HG02852 (cell line): ENCODE measurements at regions not wholly inside any gene's neighbourhood (a gene's known extent, or its start where the extent isn't known, plus 50 kb on each side); places are given as distances from the start of the nearest gene placed in this dataset.

Source experiments
- ATAC-seq: cut with Tn5 transposase; IDR thresholded peaks from one replicate; pipeline ENCODE4 v1.9.1; 2021; ENCODE audit warnings: mild to moderate bottlenecking, moderate library complexity; ENCODE audit not compliant: unreplicated experiment

- ATAC-seq = no peak
Measured at GRCh38 chr10:78547397-78547796, 513.7 kb downstream of the RPS24 start.

- ATAC-seq = no peak
Measured at GRCh38 chr10:78547905-78548304, 514.2 kb downstream of the RPS24 start.

- ATAC-seq = no peak
Measured at GRCh38 chr10:78548369-78548768, 514.7 kb downstream of the RPS24 start.

GRCh38 chr10:78549140-78549935, 515.7 kb downstream of the RPS24 start:
- ATAC-seq = no peak

- ATAC-seq = no peak
Measured at GRCh38 chr10:78550090-78550489, 516.4 kb downstream of the RPS24 start.

GRCh38 chr10:78550716-78551115, 517.1 kb downstream of the RPS24 start:
- no peak for ATAC-seq

GRCh38 chr10:78551184-78552005, 517.4 kb upstream of the ZMIZ1 start:
- no peak for ATAC-seq

GRCh38 chr10:78552261-78552811, 516.4 kb upstream of the ZMIZ1 start:
- no peak for ATAC-seq

GRCh38 chr10:78553792-78554191, 515.0 kb upstream of the ZMIZ1 start:
- ATAC-seq = no peak

GRCh38 chr10:78555128-78555527, 513.6 kb upstream of the ZMIZ1 start:
- ATAC-seq = no peak

- ATAC-seq = no peak
Measured at GRCh38 chr10:78556705-78557432, 511.9 kb upstream of the ZMIZ1 start.

- no peak for ATAC-seq
Measured at GRCh38 chr10:78557433-78557925, 511.3 kb upstream of the ZMIZ1 start.

- no peak for ATAC-seq
Measured at GRCh38 chr10:78559661-78560340, 509.0 kb upstream of the ZMIZ1 start.

GRCh38 chr10:78560341-78560688, 508.5 kb upstream of the ZMIZ1 start:
- ATAC-seq = no peak

GRCh38 chr10:78563314-78563713, 505.5 kb upstream of the ZMIZ1 start:
- no peak for ATAC-seq

GRCh38 chr10:78565841-78566240, 502.9 kb upstream of the ZMIZ1 start:
- ATAC-seq = no peak

GRCh38 chr10:78566284-78567111, 502.3 kb upstream of the ZMIZ1 start:
- no peak for ATAC-seq

- ATAC-seq = no peak
Measured at GRCh38 chr10:78567680-78568455, 500.9 kb upstream of the ZMIZ1 start.

GRCh38 chr10:78568620-78569019, 500.1 kb upstream of the ZMIZ1 start:
- no peak for ATAC-seq
